ENCODE measurements at regions not wholly inside any gene's neighbourhood (a gene's known extent, or its start where the extent isn't known, plus 50 kb on each side); places are given as distances from the start of the nearest gene placed in this dataset.

- Histone ChIP-seq H3K27ac (no peak overlapping the region), H3K9me3 (ENCODE audit: severe bottlenecking) (no peaks in the 10 kb centered on the region), H3K4me3 (ENCODE audit: low read depth, low read length) (no peak overlapping the region), H3K36me3 (no peaks in the 10 kb centered on the region), H3K27me3 (ENCODE audit: insufficient read depth, low read depth, severe bottlenecking) (no peaks in the 10 kb centered on the region)
- no peak for DNase-seq
- TF ChIP-seq, protein P1, sequence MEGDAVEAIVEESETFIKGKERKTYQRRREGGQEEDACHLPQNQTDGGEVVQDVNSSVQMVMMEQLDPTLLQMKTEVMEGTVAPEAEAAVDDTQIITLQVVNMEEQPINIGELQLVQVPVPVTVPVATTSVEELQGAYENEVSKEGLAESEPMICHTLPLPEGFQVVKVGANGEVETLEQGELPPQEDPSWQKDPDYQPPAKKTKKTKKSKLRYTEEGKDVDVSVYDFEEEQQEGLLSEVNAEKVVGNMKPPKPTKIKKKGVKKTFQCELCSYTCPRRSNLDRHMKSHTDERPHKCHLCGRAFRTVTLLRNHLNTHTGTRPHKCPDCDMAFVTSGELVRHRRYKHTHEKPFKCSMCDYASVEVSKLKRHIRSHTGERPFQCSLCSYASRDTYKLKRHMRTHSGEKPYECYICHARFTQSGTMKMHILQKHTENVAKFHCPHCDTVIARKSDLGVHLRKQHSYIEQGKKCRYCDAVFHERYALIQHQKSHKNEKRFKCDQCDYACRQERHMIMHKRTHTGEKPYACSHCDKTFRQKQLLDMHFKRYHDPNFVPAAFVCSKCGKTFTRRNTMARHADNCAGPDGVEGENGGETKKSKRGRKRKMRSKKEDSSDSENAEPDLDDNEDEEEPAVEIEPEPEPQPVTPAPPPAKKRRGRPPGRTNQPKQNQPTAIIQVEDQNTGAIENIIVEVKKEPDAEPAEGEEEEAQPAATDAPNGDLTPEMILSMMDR (IDR thresholded peaks at IDR 0.05; ENCODE audit: low read depth, low read length) = no peak
Measured at GRCh38 chr2:167753142-167753541, 494.3 kb downstream of the STK39 start.

DNA sequence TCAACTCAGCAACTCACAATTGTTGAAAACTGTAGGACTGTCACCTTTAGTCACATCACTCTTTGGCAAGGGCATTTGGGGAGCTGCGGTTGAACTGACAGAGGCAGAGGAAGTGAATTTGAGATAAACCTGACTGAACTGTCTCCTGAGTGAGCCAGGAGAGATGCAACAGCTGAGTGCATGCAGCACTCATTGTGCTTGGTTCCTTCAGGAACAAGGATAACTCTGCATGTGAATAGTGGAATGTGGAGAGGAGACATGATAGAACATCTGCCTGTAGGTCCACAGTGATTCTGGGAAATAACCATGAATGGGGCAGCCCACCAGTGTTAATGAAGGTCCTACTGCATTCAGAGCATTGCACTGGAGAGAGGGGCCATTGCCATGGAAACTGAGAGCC, 494.7 kb downstream of the STK39 start:
- no peaks in the 10 kb centered on the region for H3K27me3 ChIP-seq (ENCODE audit: insufficient read depth, low read depth, severe bottlenecking)
- DNase-seq = no peak
- TF ChIP-seq, protein P1 (IDR thresholded peaks at IDR 0.05; ENCODE audit: low read depth, low read length) = no peak

GRCh38 chr2:167750675-167751074, 496.7 kb downstream of the STK39 start:
- Histone ChIP-seq H3K9me3 (ENCODE audit: severe bottlenecking) (no peaks in the 10 kb centered on the region), H3K4me3 (ENCODE audit: low read depth, low read length) (no peak overlapping the region), H3K27ac (no peak overlapping the region), H3K36me3 (no peaks in the 10 kb centered on the region), H3K27me3 (ENCODE audit: insufficient read depth, low read depth, severe bottlenecking) (no peaks in the 10 kb centered on the region)
- no peak for DNase-seq
- TF ChIP-seq, protein P1 (IDR thresholded peaks at IDR 0.05; ENCODE audit: low read depth, low read length) = no peak

More for the DNA sequence above, 494.7 kb downstream of the STK39 start:
- no peaks in the 10 kb centered on the region for H3K9me3 ChIP-seq (ENCODE audit: severe bottlenecking)
- H3K36me3 ChIP-seq = no peaks in the 10 kb centered on the region
- no peak overlapping the region for H3K4me3 ChIP-seq (ENCODE audit: low read depth, low read length)
- H3K27ac ChIP-seq = no peak overlapping the region

DNA sequence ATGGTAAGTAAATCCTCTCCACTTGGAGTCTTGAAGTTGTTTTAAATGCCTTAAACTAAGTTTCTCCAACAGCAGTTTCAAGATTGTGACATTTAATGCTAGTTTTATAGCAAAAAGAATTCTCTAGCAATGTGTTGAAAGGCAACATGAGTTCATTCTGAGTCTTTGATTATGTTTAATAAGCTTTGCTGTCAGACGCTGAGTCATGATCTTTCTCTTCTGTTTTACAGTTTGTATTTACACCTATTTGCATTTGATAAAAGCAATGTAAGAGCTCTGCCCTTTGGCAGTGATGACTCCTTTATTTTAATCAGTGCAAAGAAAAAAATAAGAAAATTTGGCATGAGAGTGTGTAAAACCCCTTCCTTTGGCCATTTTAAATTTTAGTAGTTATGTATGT, 497.7 kb downstream of the STK39 start:
- no peak for DNase-seq
- Histone ChIP-seq H3K27me3 (ENCODE audit: insufficient read depth, low read depth, severe bottlenecking) (no peaks in the 10 kb centered on the region), H3K27ac (no peak overlapping the region), H3K9me3 (ENCODE audit: severe bottlenecking) (no peaks in the 10 kb centered on the region), H3K4me3 (ENCODE audit: low read depth, low read length) (no peak overlapping the region), H3K36me3 (no peaks in the 10 kb centered on the region)
- TF ChIP-seq, protein P1 (IDR thresholded peaks at IDR 0.05; ENCODE audit: low read depth, low read length) = no peak

DNA sequence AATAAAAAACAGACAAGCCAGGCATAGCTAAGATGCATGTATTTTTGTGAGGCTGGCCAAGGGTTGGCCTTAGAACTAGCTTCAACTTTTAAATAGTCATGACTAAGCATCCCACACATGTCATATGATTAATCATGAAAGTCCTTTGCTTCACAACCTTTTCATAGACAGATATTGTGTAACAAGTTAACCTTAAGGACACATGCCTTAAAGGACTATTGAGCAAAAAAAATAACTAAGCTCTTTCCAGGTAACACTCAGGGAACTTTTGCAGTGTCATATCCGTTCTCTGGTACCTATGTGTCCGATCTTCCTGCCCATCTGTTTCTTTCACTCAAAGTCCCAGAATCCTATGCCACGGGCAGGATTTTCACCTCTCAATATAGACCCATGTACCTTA, 498.4 kb downstream of the STK39 start:
- Histone ChIP-seq H3K4me3 (ENCODE audit: low read depth, low read length) (no peak overlapping the region), H3K27ac (no peak overlapping the region), H3K27me3 (ENCODE audit: insufficient read depth, low read depth, severe bottlenecking) (no peaks in the 10 kb centered on the region), H3K36me3 (no peaks in the 10 kb centered on the region), H3K9me3 (ENCODE audit: severe bottlenecking) (no peaks in the 10 kb centered on the region)
- TF ChIP-seq, protein P1 (IDR thresholded peaks at IDR 0.05; ENCODE audit: low read depth, low read length) = no peak
- DNase-seq = no peak

GRCh38 chr2:167748536-167748935, 498.9 kb downstream of the STK39 start:
- H3K27ac ChIP-seq = no peak overlapping the region
- H3K27me3 ChIP-seq (ENCODE audit: insufficient read depth, low read depth, severe bottlenecking) = no peaks in the 10 kb centered on the region
- H3K9me3 ChIP-seq (ENCODE audit: severe bottlenecking) = no peaks in the 10 kb centered on the region
- H3K4me3 ChIP-seq (ENCODE audit: low read depth, low read length) = no peak overlapping the region
- TF ChIP-seq, protein P1 (IDR thresholded peaks at IDR 0.05; ENCODE audit: low read depth, low read length) = no peak
- H3K36me3 ChIP-seq = no peaks in the 10 kb centered on the region
- no peak for DNase-seq

All from WERI-Rb-1 (cell line).